Ishikawa (cell line): ENCODE measurements at regions not wholly inside any gene's neighbourhood (a gene's known extent, or its start where the extent isn't known, plus 50 kb on each side); places are given as distances from the start of the nearest gene placed in this dataset.

Experiments used
- MAX ChIP-seq: IDR thresholded peaks from 2 replicates; pipeline ENCODE4 v1.6.1; 2012
- NFIC ChIP-seq: IDR thresholded peaks from 2 replicates; pipeline ENCODE4 v1.6.1; 2012
- RAD21 ChIP-seq: IDR thresholded peaks from 2 replicates; pipeline ENCODE4 v1.6.1; 2012; ENCODE audit warnings: low read depth
- REST ChIP-seq: IDR thresholded peaks from 2 replicates; pipeline ENCODE4 v1.6.1; 2012; ENCODE audit warnings: low read depth, mild to moderate bottlenecking
- TAF1 ChIP-seq: IDR thresholded peaks from 2 replicates; pipeline ENCODE4 v1.6.1; 2012; ENCODE audit warnings: low read depth, mild to moderate bottlenecking
- TCF12 ChIP-seq: IDR thresholded peaks from 2 replicates; pipeline ENCODE4 v1.6.1; 2012; ENCODE audit warnings: low read depth
- TEAD4 ChIP-seq: IDR thresholded peaks from 2 replicates; pipeline ENCODE4 v1.6.1; 2012
- USF1 ChIP-seq: IDR thresholded peaks from 2 replicates; pipeline ENCODE4 v1.6.1; 2012
- YY1 ChIP-seq: IDR thresholded peaks from 2 replicates; pipeline ENCODE4 v1.6.1; 2012; ENCODE audit warnings: low read depth
- ZBTB7A ChIP-seq: IDR thresholded peaks from 2 replicates; pipeline ENCODE4 v1.6.1; 2012; ENCODE audit warnings: low read depth

DNA sequence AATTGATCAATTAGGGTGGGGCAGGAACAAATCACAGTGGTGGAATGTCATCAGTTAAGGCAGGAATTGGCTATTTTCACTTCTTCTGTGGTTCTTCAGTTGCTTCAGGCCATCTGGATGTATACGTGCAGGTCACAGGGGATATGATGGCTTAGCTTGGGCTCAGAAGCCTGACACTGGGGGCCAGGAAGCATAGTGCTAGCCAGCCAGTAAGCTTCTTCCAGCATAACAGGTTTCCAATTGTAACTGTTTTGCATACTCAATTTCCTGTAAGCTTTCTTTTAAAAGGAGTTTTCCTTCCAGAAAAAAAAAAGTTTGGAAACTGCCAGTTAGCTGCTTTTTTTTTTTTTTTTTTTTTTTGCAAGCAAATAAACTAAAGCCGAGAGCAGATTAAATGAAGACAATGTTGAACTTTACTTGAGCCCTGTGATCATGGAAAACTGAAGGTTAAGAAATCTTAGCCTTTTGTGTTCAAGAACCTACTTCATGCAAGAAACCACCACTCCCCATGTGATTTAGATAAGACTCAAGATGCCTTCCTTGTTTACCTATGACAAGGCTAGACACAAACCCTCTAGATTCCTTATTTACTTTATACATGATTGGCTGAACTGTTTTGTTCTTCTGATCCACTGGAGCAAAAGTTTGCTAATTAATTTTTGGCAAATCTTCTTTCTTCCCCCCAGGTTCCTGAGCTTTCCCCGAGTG is 126.9 kb upstream of the LINC00305 start:
- TF ChIP-seq REST (no peak), TEAD4 (no peak), RAD21 (no peak), ZBTB7A (no peak), TAF1 (no peak), USF1 (no peak), MAX (no peak), TCF12 (no peak), YY1 (no peak), NFIC (no peak)
